ENCODE measurements at regions not wholly inside any gene's neighbourhood (a gene's known extent, or its start where the extent isn't known, plus 50 kb on each side); places are given as distances from the start of the nearest gene placed in this dataset.
A peak's percentile ranks its signal among the peaks of the same experiment; 100 is the strongest.

DNA sequence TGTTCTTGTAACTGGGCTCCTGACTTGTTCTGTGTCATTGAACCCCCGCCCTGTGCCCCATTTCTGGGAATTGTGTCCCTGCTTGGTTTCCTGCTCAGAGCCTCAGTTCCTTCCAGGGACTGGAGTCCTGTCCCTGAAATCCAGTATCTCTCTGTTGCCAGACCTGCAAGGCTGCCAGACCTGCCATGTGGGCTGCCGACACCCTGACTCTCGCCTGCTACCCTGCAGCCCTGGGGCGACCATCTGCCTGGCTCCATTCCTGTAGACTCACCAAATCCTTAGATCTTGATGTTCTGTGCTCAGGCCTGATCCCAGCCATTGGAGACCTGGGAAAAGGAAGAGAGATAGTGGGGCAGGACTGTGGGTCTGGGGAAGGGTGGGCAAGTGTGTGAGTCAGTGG is 383.3 kb upstream of the PROX1 start:
- no peaks in the 10 kb centered on the region for H3K36me3 Mint-ChIP-seq
- peaks cover 0 to 2% (median 0%) of the 10 kb centered on the region in 11 donors for H3K9me3 Mint-ChIP-seq
- DNase-seq, result no peak
- no peak overlapping the region for H3K4me3 Mint-ChIP-seq
- no peak for ATAC-seq
- H3K4me1 Mint-ChIP-seq, result no peaks in the 10 kb centered on the region
- no peak overlapping the region for H3K4me3 ChIP-seq (ENCODE audit: low read length)
- CTCF ChIA-PET, result no interaction called here
- intact Hi-C loops (cut with micrococcal nuclease), result no loop called here
- no peak overlapping the region for H3K27ac Mint-ChIP-seq
- POLR2A ChIA-PET, result no interaction called here
- H3K27me3 ChIP-seq (ENCODE audit: control insufficient read depth in 2 of 2, insufficient read depth in 2 of 2, low read length in 2 of 2), result no peaks in the 10 kb centered on the region
- H3K27ac ChIP-seq (ENCODE audit: low read depth, low read length), result no peak overlapping the region
- H3K4me1 ChIP-seq (ENCODE audit: control insufficient read depth in 2 of 2, insufficient read depth in 2 of 2, low read length in 2 of 2), result no peaks in the 10 kb centered on the region
- no peaks in the 10 kb centered on the region for H3K36me3 ChIP-seq (ENCODE audit: control insufficient read depth in 2 of 3, insufficient read depth in 3 of 3, low read length in 3 of 3)
- peaks cover 6 to 14% (median 10%) of the 10 kb centered on the region in 5 donors for H3K27me3 Mint-ChIP-seq
- no peaks in the 10 kb centered on the region for H3K9me3 ChIP-seq (ENCODE audit: control insufficient read depth in 2 of 3, low read length in 3 of 3)

DNA sequence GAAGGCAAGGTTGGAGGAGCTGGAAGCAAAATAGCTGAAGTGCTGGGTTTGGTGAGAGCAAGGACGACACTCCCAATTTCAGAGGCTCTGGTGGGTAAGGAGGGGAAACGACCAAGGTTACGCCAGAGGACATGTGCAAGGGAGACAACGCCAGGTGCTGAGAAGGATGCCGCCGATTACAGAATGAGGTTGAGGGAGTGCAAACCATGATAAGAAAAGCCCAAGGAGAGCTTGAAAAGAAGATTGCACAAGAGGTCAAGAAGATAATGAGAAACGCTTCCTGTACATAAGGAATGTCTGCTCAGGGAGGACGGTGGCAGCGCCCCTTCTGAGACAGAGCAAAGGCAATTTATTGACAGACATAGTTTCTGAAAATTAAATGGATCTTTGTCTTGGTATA is 382.0 kb upstream of the PROX1 start:
- Histone ChIP-seq H3K4me3 (ENCODE audit: low read length) (no peak overlapping the region), H3K27me3 (ENCODE audit: control insufficient read depth in 2 of 2, insufficient read depth in 2 of 2, low read length in 2 of 2) (no peaks in the 10 kb centered on the region), H3K4me1 (ENCODE audit: control insufficient read depth in 2 of 2, insufficient read depth in 2 of 2, low read length in 2 of 2) (no peaks in the 10 kb centered on the region), H3K36me3 (ENCODE audit: control insufficient read depth in 2 of 3, insufficient read depth in 3 of 3, low read length in 3 of 3) (no peaks in the 10 kb centered on the region), H3K27ac (ENCODE audit: low read depth, low read length) (no peak overlapping the region), H3K9me3 (ENCODE audit: control insufficient read depth in 2 of 3, low read length in 3 of 3) (no peaks in the 10 kb centered on the region)
- ChIA-PET CTCF (no interaction called here), POLR2A (no interaction called here)
- DNase-seq, result no peak
- Mint-ChIP-seq H3K27me3 (peaks cover 6 to 14% (median 10%) of the 10 kb centered on the region in 5 donors), H3K4me3 (no peak overlapping the region), H3K27ac (no peak overlapping the region), H3K9me3 (peaks cover 0 to 2% (median 0%) of the 10 kb centered on the region in 11 donors), H3K4me1 (no peaks in the 10 kb centered on the region), H3K36me3 (no peaks in the 10 kb centered on the region)
- intact Hi-C loops (cut with micrococcal nuclease), result no loop called here
- no peak for ATAC-seq

DNA sequence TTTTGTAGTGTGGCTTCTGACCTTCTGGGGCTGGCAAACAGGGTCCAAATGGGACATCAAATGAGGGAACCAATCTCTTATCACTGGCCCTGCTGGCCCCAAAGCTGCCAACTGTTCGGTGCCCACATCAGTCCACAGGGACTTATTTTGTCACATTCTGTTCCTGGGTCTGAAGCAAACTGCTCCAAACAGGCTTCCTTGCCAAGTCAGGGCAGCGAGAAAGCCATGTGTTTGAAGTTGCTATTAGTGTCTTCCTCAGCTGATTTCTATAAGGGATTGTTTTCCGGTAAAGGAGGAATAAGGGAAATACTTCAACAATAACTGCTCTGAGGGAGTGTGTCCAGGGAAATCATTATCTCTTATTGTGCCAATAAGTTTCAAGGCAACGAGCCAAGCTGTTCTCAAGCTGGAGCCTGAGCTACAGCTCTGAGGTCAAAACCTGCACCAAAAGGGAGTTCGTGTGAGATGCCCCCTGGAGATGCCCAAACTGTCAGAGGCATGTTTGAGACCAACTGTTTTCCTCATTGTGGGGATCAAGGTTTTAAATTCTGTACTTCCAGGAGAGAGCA is 381.4 kb upstream of the PROX1 start:
- Mint-ChIP-seq H3K9me3 (peaks cover 0 to 3% (median 0%) of the 10 kb centered on the region in 11 donors), H3K27me3 (peaks cover 7 to 14% (median 10%) of the 10 kb centered on the region in 5 donors), H3K4me3 (no peak overlapping the region), H3K4me1 (no peaks in the 10 kb centered on the region), H3K36me3 (no peaks in the 10 kb centered on the region), H3K27ac (no peak overlapping the region)
- Histone ChIP-seq H3K4me3 (ENCODE audit: low read length) (no peak overlapping the region), H3K36me3 (ENCODE audit: control insufficient read depth in 2 of 3, insufficient read depth in 3 of 3, low read length in 3 of 3) (no peaks in the 10 kb centered on the region), H3K27me3 (ENCODE audit: control insufficient read depth in 2 of 2, insufficient read depth in 2 of 2, low read length in 2 of 2) (no peaks in the 10 kb centered on the region), H3K4me1 (ENCODE audit: control insufficient read depth in 2 of 2, insufficient read depth in 2 of 2, low read length in 2 of 2) (no peaks in the 10 kb centered on the region), H3K9me3 (ENCODE audit: control insufficient read depth in 2 of 3, low read length in 3 of 3) (no peaks in the 10 kb centered on the region), H3K27ac (ENCODE audit: low read depth, low read length) (no peak overlapping the region)
- CTCF ChIA-PET, result no interaction called here
- POLR2A ChIA-PET, result no interaction called here
- intact Hi-C loops (cut with micrococcal nuclease), result no loop called here
- DNase-seq (no peak), ATAC-seq (no peak)

DNA sequence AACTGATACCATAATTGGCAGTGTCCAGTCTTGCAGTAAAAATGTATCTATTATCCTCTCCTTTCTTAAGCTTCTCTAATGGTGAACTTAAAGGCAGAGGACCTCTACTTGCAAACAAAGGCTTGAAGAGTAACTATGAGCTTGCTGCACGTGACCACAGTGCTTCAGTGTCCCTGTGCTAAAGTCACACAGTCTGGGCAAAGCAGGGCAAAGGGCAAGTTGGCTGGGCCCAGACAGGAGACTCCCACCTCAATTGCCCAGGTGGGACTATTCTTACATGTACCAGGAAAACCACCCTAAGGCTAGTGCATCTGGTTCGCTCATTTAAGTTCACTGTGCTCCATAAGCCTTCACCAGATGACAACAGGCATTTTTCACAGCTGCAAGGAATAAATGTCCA is 374.2 kb upstream of the PROX1 start:
- Histone ChIP-seq H3K9me3 (ENCODE audit: control insufficient read depth in 2 of 3, low read length in 3 of 3) (no peaks in the 10 kb centered on the region), H3K4me1 (ENCODE audit: control insufficient read depth in 2 of 2, insufficient read depth in 2 of 2, low read length in 2 of 2) (no peaks in the 10 kb centered on the region), H3K4me3 (ENCODE audit: low read length) (no peak overlapping the region), H3K27ac (ENCODE audit: low read depth, low read length) (no peak overlapping the region), H3K36me3 (ENCODE audit: control insufficient read depth in 2 of 3, insufficient read depth in 3 of 3, low read length in 3 of 3) (no peaks in the 10 kb centered on the region), H3K27me3 (ENCODE audit: control insufficient read depth in 2 of 2, insufficient read depth in 2 of 2, low read length in 2 of 2) (no peaks in the 10 kb centered on the region)
- CTCF ChIA-PET, result no interaction called here
- no peak for ATAC-seq
- Mint-ChIP-seq H3K9me3 (peaks cover 0 to 3% (median 0%) of the 10 kb centered on the region in 11 donors), H3K27ac (no peak overlapping the region), H3K36me3 (no peaks in the 10 kb centered on the region), H3K4me3 (no peak overlapping the region), H3K27me3 (peaks cover 0 to 24% (median 12%) of the 10 kb centered on the region in 5 donors), H3K4me1 (no peaks in the 10 kb centered on the region)
- DNase-seq, result no peak
- POLR2A ChIA-PET, result no interaction called here
- intact Hi-C loops (cut with micrococcal nuclease), result no loop called here

DNA sequence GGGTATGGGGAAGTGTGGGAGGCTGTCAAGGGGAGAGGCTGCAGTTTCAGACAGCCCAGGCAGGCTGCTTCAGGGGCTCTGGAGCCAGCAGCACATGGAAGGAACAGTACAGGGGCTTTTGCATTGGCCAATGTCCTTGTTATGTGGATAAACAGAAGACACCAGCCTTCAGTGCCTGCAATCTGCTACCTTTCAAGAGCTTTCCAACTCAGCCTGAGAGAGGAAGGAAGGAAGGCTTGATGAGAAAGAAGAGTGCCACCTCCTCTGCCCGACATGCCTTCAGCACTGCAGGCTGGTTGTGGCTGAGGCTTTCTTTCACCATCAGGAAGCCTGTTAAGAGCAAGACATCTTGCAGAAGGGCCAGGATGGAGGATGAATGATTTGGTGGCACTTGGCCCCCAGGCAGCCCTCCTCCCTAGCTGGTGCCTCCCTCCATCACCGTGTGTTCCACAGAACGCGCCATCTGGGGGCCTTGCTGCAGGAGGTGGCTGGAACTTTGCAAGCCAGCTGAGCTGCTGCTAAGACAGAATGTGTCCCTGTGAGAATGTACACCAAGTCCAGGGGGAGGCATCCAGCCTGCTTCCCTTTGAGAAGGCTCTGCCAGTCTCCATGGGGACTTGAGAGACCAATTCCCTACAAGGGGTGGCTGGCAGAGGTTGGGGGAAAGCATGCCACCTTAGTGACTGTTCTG is 372.4 kb upstream of the PROX1 start:
- no peak overlapping the region for H3K4me3 Mint-ChIP-seq
- H3K27ac Mint-ChIP-seq, result peak overlapping the region in 1 of 9 donors; percentile 26
- no peak for ATAC-seq
- intact Hi-C loops (cut with micrococcal nuclease), result no loop called here
- H3K27me3 ChIP-seq (ENCODE audit: control insufficient read depth in 2 of 2, insufficient read depth in 2 of 2, low read length in 2 of 2), result no peaks in the 10 kb centered on the region
- no peak for DNase-seq
- peaks cover 0 to 32% (median 12%) of the 10 kb centered on the region in 5 donors for H3K27me3 Mint-ChIP-seq
- ChIA-PET CTCF (no interaction called here), POLR2A (no interaction called here)
- no peaks in the 10 kb centered on the region for H3K4me1 ChIP-seq (ENCODE audit: control insufficient read depth in 2 of 2, insufficient read depth in 2 of 2, low read length in 2 of 2)
- H3K9me3 ChIP-seq (ENCODE audit: control insufficient read depth in 2 of 3, low read length in 3 of 3), result no peaks in the 10 kb centered on the region
- H3K9me3 Mint-ChIP-seq, result peaks cover 0 to 3% (median 0%) of the 10 kb centered on the region in 11 donors
- no peak overlapping the region for H3K4me3 ChIP-seq (ENCODE audit: low read length)
- no peaks in the 10 kb centered on the region for H3K36me3 Mint-ChIP-seq
- no peak overlapping the region for H3K27ac ChIP-seq (ENCODE audit: low read depth, low read length)
- no peaks in the 10 kb centered on the region for H3K36me3 ChIP-seq (ENCODE audit: control insufficient read depth in 2 of 3, insufficient read depth in 3 of 3, low read length in 3 of 3)
- H3K4me1 Mint-ChIP-seq, result no peaks in the 10 kb centered on the region

DNA sequence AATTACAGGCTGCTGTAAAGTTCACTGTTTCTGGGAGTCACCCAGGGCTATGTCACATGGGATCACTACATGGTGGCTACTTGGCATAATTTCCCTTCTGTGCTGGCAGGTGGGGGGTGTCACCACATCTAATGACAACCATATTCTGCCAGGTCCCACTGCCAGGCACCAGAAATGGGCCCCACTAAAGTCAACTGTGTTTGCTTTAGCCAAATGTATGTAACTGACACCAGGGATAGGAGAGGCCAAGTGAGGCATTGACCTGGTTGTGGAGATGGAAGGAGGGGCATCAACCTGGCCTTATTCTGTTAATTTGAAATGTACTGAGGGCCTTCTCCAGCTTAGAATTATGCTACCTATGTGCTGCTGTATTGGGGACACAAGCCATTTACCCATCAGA is 370.6 kb upstream of the PROX1 start:
- DNase-seq (no peak), ATAC-seq (no peak)
- no peak overlapping the region for H3K27ac ChIP-seq (ENCODE audit: low read depth, low read length)
- ChIA-PET POLR2A (no interaction called here), CTCF (no interaction called here)
- H3K36me3 Mint-ChIP-seq, result no peaks in the 10 kb centered on the region
- H3K27ac Mint-ChIP-seq, result no peak overlapping the region
- H3K4me1 Mint-ChIP-seq, result no peaks in the 10 kb centered on the region
- H3K4me1 ChIP-seq (ENCODE audit: control insufficient read depth in 2 of 2, insufficient read depth in 2 of 2, low read length in 2 of 2), result no peaks in the 10 kb centered on the region
- no peaks in the 10 kb centered on the region for H3K9me3 ChIP-seq (ENCODE audit: control insufficient read depth in 2 of 3, low read length in 3 of 3)
- no peak overlapping the region for H3K4me3 ChIP-seq (ENCODE audit: low read length)
- H3K4me3 Mint-ChIP-seq, result no peak overlapping the region
- H3K9me3 Mint-ChIP-seq, result peaks cover 0 to 2% (median 0%) of the 10 kb centered on the region in 11 donors
- peaks cover 0 to 43% (median 12%) of the 10 kb centered on the region in 5 donors for H3K27me3 Mint-ChIP-seq
- no peaks in the 10 kb centered on the region for H3K27me3 ChIP-seq (ENCODE audit: control insufficient read depth in 2 of 2, insufficient read depth in 2 of 2, low read length in 2 of 2)
- no peaks in the 10 kb centered on the region for H3K36me3 ChIP-seq (ENCODE audit: control insufficient read depth in 2 of 3, insufficient read depth in 3 of 3, low read length in 3 of 3)
- intact Hi-C loops (cut with micrococcal nuclease), result no loop called here

DNA sequence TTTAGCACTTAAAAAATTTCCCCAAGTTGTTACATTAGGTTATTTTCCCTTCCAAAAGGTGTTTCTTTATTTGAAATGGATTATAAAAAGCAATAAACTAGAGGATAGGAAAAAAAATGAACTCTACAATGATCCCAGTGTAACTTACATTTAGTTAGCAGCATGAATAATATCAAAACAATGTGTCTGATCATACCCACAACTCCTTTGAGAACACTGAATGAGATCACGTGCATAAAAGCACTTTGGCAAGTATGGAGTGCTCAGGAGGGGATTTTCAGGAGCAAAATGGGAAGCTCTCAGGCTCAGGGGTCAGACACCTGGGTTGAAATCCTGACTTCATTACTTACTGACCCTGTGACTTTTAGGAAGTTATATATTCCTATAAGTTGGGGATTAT is 369.7 kb upstream of the PROX1 start:
- H3K9me3 Mint-ChIP-seq, result peaks cover 0 to 2% (median 0%) of the 10 kb centered on the region in 11 donors
- CTCF ChIA-PET, result no interaction called here
- H3K4me1 Mint-ChIP-seq, result peaks cover 0 to 6% (median 0%) of the 10 kb centered on the region in 7 donors
- Histone ChIP-seq H3K4me1 (ENCODE audit: control insufficient read depth in 2 of 2, insufficient read depth in 2 of 2, low read length in 2 of 2) (no peaks in the 10 kb centered on the region), H3K36me3 (ENCODE audit: control insufficient read depth in 2 of 3, insufficient read depth in 3 of 3, low read length in 3 of 3) (no peaks in the 10 kb centered on the region), H3K4me3 (ENCODE audit: low read length) (no peak overlapping the region), H3K9me3 (ENCODE audit: control insufficient read depth in 2 of 3, low read length in 3 of 3) (no peaks in the 10 kb centered on the region), H3K27me3 (ENCODE audit: control insufficient read depth in 2 of 2, insufficient read depth in 2 of 2, low read length in 2 of 2) (no peaks in the 10 kb centered on the region), H3K27ac (ENCODE audit: low read depth, low read length) (no peak overlapping the region)
- ATAC-seq (no peak), DNase-seq (no peak)
- H3K36me3 Mint-ChIP-seq, result no peaks in the 10 kb centered on the region
- intact Hi-C loops (cut with micrococcal nuclease), result no loop called here
- H3K4me3 Mint-ChIP-seq, result no peak overlapping the region
- no peak overlapping the region for H3K27ac Mint-ChIP-seq
- peaks cover 0 to 50% (median 12%) of the 10 kb centered on the region in 5 donors for H3K27me3 Mint-ChIP-seq
- POLR2A ChIA-PET, result no interaction called here

All from naive thymus-derived CD4-positive, alpha-beta T cell (primary cell).